Suppressor macrophage (primary cell): ENCODE measurements at regions not wholly inside any gene's neighbourhood (a gene's known extent, or its start where the extent isn't known, plus 50 kb on each side); places are given as distances from the start of the nearest gene placed in this dataset.
"Not testable (repeated sequence)": the region's sequence is repeated elsewhere in the genome, so short reads cannot be mapped to it uniquely, and the experiment has no call there.

ENCODE experiments used
- DNase-seq, 4 experiments: peaks; one replicate each; pipeline ENCODE4 v3.0.0-alpha.2; 2020 to 2022

DNA sequence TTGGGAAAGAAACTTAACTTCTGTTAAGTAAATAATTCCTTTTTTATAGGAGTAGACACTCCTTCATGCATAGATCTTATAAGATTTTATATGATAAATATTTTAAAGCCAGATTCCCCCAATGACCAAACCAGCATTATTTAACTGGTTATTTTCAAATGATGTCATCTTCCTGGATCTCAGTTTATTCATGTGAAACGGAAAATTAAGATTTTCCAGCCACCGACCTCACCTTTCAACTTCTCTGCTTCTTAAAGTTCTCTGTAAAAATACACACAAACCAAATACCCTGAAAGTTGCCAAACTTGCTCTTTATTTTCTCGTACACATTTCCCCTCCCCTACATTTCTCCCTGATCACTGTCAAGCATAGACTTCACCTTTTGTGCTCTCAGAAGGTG, 364.2 kb downstream of the GALC start:
- no peak for DNase-seq

DNA sequence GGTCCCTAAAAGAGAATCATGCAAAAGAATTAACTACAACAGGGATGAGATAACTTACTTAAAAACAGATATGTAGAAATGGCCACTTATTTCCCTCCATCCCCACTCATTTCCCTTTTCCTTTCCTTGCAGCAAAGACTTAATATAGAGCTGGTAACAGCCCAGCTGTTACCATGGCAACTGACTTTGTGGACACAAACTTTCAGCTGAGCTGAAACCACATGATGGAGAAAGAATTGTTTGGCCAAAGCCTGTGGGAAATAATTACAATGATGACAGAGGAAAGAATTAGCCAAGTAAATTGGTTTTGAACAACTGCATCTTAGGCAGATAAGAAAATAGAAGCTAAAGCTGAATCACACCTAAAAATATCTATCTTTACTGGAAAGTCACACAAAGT, 364.9 kb downstream of the GALC start:
- peak in 2 of 4 experiments; percentile 1 to 9 for DNase-seq

DNA sequence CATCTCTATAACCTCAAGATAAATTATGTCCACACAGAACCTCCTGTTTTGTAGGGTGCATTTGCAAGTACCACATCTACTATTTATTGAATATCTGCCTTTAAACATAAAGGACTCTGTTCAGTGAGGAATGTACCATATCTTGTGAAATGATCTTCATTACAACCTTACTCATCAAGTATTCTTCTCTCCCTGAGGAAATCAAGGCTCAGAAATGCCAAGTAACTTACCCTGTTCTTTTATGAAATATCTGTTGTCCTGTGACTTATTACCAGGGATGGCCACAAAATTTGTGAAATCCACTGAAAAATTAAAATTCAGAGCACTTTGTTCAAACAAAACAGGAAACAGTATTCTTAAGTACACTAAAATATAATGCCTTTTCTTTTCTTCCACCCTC, 366.7 kb downstream of the GALC start:
- DNase-seq = no peak

DNA sequence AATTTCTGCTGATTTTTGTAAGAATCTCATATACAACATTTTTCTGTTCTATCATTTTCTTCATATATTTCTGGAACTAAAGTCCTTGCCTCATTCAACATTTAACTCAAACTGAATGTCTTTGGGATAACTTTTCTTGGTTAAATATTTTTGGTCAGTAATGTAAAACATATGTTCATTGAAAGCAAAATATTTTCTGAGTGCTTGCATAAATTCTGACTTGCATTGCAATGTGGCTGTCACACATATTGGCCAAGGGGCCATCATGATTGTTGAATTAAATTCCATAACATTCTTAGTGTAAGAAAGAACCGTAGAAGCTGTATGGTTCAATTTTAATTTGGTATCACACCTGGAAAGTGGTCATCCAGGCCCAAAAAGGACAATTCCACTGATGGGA, 369.4 kb downstream of the GALC start:
- DNase-seq = no peak

DNA sequence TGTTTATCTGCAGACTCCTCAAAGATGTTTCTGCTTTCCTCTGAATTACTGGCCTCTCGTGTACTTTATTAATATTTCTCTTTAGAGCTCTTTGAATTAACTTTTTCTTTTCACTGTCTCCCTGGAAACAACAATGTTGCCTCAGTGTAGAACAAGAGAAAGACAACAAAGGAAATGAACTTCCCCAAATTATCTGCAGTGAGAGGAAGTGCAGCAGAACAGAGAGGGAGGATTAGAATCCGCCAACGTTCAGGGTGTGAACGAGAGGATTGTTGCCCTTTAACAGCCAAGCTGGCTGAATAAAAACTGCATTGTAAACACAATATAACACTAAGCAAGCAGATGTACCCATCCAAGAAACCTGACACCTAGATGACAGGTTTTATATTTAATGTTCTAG, 375.9 kb downstream of the GALC start:
- peak in 1 of 4 experiments; percentile 4 for DNase-seq

DNA sequence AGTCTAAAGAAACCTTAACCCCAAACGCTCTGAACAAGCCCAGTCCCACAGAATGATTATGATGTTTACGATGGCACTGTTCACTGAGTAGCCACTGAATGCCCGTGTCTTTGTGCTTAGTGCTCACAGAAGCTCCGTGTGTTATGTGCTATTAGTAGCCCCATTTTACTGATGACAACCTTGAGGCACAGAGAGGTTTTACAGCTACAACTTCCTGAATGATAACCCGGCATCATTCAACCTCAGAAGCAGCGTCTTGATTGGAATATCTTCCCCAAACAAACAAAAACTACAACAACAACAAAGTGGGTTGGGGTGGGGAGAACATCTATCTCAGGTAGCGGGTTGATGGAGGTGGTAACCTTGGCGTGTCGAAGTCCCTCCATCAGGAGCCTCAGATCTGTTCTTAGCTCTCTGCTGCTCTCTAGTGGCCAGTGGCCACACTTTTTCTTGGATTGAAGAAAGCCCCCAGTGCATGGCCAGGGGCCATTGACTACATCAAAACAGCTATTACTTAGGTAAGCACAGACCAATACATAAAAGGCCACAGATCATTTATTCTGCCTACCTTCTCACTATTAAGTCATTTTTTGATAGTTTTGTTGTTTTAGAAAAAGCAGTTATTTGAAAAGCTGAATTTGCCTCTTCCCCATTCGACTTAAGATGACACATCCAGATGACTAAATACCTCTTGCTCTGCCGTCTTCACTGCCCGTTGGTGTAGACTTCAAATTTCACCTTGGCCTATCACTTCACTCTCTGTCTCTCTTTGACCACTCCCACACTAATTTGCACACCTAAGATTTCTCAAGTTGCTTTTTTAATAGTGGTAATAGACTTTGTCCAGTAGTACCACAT, 376.9 kb downstream of the GALC start:
- DNase-seq = peak; percentile 28 to 56 (median 50)

DNA sequence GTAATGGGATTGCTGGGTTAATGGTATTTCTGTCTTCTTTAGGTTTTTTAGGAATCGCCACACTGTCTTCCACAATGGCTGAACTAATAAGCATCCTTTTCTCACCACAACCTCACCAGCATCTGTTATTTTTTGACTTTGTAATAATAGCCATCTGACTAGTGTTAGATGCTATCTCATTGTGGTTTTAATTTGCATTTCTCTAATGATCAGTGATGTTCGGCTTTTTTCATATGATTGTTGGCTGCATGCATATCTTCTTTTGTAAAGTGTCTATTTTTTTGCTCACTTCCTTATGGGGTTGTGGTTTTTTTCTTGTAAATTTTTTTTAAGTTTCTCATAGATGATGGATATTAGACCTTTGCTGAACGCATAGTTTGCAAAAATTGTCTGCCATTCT, 377.9 kb downstream of the GALC start:
- DNase-seq = no peak

DNA sequence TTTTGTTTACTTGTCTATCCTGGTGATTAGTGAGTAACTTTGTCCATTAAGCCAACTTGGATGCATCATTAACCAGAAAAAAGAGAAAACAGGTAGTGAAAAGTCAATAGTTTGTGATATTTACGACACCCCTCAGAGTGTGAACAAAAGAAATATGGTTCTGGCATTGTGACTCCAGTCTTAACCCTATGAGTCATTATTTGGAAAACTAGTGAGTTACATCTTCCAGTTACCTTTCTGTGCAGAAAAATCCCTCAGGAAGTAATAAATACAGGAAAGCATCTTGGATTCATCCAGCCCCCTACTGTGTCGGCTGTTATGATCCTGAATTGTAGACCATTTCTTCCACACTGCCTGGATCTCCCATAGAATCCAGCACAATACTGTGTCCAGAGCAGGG, 379.1 kb downstream of the GALC start:
- no peak for DNase-seq

DNA sequence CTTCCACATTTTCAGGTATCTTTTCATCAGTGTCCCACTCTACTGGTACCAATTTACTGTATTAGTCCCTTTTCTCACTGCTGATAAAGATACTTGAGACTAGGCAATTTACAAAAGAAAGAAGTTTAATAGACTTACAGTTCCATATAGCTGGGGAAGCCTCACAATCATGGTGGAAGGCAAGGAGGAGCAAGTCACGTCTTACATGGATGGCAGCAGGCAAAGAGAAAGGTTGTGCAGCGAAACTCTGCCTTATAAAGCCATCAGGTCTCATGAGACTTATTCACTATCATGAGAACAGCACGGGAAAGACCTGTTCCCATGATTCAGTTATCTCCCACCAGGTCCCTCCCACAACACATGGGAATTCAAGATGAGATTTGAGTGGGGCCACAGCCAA, 385.9 kb downstream of the GALC start:
- DNase-seq = not testable (repeated sequence)

DNA sequence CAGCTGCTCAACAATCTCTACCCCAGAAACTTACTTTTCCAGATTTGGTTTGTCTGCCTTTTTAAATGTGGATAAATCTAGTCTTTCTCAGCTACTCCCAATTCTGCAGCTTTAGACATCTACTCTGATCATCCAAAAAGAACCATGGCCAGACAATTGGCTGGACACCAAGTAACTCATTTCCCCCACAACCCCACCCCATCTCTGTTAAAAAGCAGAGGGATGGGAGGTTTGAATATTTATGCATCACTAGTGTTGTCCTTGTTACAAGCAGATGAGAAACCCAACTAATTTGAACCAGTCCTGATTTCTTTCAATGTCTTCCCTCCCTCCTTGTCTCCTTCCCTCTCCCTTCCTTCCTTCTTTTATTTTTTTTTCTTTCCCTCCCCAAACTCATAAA, 391.9 kb downstream of the GALC start:
- DNase-seq = no peak

DNA sequence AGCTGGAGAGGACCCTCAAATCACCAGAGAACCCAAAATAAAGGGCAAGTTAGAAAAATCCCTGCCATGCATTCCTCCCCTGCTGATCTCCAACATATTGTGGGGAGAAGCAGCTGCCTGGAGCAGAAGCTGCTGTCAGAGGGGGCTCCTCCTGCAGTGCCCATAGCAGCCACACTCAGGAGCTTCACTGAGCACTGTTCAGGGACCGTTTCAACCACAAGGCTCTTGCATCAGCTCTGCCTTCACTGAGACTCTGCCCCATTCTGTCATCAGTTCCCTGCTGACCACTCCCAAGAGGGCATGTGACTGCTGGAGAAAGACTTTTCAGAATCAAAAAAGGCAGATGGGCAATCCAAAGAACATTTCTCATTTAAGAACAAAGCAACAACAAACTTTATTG, 392.7 kb downstream of the GALC start:
- no peak for DNase-seq

DNA sequence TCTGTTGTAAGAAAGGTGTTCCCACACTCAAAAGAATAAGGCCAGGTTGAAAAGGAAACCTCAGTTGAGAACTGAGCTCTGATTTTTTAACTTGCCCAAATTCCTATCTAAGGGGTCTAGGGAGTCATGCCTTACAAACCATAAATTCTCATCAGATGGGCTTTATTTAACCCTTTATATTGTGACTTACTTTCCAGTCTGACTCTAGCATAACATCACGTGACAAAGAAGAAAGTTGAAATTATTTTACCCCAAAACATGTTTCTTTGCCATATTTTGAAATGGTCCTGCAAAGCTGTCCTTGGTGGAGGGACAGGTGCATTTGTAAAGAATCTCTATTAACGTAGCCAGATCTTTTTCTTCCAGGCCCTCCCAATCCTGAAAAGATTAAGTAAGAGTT, 411.7 kb downstream of the GALC start:
- no peak for DNase-seq

DNA sequence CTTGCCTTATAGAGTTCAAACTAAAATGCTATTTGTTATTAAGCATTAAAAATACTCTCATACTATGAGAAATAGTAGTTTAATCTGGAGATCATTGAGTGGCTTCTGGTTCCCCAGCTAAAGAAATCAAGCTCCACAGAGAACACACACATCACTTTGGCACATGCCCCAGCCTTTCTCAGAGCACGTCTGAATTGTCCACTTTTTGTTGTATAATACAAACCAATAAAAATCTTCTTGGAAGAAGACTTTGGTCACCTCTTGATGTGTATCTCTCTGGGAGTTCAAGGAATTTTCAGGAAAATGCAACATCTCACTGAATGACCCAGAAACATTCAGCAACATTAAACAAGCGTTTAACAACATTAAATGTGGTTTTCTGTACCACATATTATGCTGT, 413.9 kb downstream of the GALC start:
- no peak for DNase-seq

DNA sequence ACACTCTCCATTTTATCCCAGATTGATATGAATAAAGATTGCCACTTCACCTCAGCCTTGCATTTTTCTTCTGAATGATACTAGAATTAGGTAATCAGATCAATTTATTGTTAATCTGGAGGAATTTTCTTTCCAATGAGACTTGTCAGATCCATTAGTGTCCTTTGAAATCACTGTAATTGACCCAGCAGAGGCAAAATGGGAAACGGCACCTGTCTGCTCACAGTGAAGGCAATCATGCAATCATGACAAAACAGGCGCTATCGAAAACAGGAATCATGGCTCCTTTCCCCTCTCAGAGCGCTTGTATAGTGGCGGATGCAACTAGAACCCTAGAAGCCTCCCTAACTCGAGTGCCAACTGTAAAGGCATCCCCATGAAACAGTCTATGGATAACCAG, 417.6 kb downstream of the GALC start:
- no peak for DNase-seq

DNA sequence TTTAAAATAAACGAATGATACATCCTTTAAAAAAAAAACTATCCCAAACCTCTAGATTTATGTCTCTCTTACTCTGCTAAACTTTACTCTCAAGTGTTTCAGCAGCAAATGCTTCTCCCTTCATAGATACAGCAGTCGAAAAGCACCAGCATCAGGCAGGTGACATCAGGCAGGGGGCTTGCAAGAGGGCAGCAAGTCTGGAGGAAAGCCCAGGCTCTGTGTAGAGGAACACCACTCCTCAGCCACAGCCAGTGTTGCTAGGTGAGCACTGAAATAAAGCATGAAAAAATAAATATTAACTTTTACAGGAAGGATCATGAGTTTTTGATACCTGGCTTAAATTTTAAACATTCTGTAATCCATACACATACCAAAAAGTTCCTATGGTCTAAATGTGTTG, 419.4 kb downstream of the GALC start:
- DNase-seq = no peak

DNA sequence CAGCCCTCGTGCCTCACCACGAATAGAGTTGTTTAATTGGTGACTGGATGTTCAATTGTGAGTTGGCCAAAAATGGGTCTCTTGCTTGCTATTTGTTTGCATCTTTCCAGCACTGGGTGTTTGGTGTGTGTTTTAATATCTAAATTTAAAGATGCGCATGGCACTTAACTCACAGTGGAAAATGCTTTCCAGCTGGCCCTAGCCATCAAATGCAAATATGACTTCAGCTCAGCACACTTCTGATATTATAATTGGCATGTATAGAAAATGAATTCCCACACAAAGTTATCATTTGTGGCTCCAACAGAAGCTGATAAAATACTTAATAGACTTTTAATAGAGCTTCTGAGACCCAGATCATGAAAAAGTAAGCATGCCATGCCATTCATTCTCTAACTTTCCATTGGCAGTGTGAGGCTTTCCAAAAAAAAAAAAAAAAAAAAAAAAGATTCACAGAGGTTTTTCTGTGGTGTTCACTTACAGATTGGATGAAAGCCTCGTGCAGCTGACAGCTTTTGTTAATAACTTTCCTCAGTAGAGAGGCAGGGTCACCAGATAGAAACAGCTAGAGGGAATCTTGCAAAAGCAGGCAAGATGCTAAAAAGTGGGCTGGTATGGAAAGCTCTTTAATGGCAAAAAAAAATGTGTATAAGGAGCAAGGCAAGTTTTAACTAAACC, 425.2 kb downstream of the GALC start:
- DNase-seq = no peak

DNA sequence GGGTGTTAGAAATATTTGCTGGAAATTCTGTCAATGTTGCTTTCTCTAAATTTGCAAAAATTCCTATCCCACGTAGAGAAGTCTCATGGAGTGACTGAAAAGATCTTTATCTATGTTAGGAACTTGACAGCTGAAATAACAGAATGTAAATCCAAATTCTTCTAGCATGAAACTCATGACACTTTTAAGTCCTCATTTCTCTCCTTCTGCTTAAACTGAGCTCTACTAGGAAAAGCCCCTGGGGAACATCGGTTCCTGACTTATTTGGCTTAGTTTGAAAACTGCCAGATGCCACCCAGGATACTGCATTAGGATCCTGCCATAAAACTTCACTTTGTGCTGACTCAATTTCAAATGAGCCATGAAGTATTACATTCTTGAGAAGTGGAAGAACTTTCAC, 426.0 kb downstream of the GALC start:
- no peak for DNase-seq

DNA sequence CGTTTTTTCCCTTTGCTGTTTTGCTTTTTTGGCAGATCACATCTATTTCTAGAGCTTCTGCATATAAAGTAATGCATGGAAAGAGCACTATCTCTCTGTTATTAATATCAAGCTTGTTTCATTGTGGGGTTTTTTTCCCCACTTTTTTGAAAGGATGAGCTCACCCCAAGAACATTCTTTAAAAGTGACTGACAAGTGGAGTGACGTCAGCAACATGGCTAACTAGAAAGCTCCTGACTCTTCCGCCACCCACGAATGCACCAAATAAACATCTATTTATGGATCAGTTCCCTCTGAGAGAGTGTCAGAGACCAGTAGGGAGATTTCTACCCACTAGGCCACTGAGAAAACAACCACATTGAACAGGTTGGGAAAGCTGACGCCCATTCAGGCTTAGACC, 445.4 kb downstream of the GALC start:
- no peak for DNase-seq

DNA sequence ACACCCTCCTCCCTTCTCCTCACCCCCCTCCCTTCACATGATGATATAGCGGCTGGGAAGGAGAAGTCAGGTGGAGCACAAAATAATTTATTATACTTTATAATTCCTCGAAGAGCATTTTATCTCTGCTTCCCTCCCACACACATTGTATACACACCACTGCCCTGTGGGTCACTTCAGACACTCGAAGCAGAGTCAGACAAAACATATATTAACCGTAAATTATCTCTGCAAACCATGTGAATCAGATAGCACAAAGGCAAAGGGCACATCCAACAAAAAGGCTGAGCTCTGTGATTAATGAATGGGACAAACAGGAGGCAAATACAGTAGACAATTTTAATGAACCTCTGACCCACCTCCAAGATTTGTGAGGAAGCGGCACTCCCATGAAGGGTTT, 450.7 kb downstream of the GALC start:
- no peak for DNase-seq

DNA sequence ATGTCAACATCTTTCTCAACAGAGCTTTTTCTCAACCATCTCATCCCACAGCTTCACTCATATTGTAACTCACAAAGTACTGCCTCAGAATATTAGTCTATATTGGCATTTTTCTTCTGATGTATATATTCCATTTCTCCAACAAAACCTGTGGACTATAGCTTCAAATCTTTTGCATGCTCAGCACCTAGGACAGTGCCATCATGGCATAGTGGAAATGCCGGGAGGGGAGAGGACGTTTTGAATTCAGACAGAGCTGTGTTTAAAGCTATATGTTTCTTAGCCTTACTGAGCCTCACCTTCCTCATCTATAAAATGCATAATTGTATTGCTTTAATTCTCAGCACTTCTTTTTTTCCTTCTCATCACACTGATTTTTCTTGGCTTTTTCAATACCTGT, 452.6 kb downstream of the GALC start:
- no peak for DNase-seq

DNA sequence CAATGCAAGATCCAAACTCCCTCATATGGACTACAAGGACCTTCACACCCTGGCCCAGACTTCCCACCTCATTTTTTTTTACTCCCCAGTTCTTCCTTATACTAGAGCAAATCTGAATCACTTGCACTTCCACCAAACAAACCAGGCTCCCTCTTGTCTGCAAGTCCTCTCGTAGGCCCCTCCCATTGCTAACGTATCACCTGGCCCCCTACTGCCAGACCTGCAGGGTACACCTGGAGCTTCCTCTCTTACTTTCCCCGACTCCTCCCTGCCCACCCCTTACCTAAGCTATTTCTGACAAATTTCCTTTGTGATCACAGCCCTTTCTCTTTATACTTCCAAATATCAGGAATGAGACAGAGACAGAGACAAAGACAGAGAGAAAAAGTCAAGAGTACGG, 463.9 kb downstream of the GALC start:
- no peak for DNase-seq

DNA sequence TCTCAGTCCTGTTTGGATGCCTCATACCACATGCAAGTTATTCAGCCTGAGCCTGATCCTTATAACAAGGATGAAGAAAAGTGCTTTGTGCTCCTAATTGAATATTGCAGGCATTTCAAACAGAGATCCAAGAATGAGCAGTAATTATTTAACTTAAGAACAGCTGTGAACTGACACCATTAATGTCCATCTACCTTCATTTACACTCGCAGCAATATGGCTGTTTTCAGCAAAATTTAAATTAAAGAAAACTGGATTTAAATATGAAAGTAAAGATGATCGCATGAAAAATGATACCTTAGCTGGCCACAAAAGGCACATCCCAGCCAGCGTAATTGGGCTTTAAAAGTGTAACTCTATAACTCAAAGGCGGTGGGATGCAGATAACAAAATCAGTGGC, 466.3 kb downstream of the GALC start:
- no peak for DNase-seq

DNA sequence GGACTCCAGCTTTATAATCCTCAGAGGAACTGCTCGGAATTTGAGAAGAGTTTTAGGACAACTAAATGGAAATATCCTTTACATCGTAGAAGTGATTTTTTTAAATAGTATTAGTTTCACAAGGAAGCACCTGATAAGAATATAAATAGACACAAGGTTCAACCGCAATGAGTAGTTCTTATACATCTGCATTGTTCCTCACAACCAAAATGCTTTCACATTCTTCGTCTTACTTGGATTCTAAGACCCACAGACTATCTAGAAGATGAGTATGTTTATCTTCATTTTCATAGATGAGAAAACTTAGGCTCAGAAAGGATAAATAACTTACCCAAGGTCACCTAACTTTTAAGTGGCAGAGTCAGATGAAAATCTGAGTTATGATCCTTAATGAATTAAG, 469.0 kb downstream of the GALC start:
- DNase-seq = no peak

DNA sequence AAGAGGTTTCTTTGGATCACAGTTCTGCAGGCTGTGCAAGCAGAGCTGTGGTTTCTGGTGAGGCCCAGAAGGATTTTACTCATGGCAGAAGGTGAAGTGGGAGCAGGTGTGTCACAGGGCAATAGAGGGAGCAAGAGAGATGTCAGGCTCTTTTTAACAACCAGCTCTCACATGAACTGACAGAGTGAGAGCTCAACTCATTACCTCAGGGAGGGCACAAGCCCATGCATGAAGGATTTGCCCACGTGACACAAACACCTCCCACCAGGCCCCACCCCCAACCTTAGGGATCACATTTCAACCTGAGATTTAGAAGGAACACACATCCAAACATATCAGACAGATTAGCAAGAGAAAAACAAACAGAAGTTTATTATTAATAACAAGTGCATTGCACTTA, 470.4 kb downstream of the GALC start:
- DNase-seq = no peak

DNA sequence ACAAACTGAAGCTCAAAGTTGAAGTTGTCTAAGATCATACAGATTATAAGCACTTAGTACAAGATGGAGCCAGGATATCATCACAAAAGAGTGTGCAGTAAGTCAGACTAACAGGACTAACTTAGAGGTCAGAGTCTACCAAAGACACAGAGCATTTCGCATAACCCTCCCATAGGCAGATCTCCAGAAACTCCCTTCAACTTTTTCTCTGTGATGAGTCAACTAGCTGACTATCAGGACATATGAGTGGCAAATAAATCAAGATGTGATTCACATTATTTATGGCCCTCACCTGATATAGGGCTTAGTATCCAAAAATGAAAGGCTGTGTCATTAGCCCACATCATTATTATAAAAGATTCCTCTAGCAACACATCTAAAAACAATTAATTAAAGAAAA, 484.6 kb downstream of the GALC start:
- DNase-seq = no peak
